IMR-90 (cell line): ENCODE measurements at regions not wholly inside any gene's neighbourhood (a gene's known extent, or its start where the extent isn't known, plus 50 kb on each side); places are given as distances from the start of the nearest gene placed in this dataset.

ENCODE experiments used
- ATAC-seq: fragments of 200-7000 bp; cut with Tn5 transposase; 2 replicates; pipeline ENCODE4 v1.9.1; 2020; ENCODE audit warnings: low read depth, mild to moderate bottlenecking, moderate library complexity
- BruUV-seq: library from RNA; stranded (reverse); fragments of 400-500 nt; replicated peaks from 2 replicates; lab custom pipeline; 2021; lab: Mats Ljungman, UMichigan
- CTCF ChIA-PET: fragments of 300-600 bp; formaldehyde crosslinking; extraction: SDS; loops from one replicate; lab custom pipeline; 2021; ENCODE audit warnings: antibody characterized with exemption; lab: Yijun Ruan, JAX
- POLR2A ChIA-PET: fragments of 300-600 bp; sonication (Branson Sonifier 250); formaldehyde crosslinking; loops from one replicate; lab custom pipeline; 2022; ENCODE audit warnings: antibody characterized with exemption; ENCODE audit not compliant: unreplicated experiment; lab: Charles Lee
- DNase-seq: peaks from one replicate; pipeline ENCODE4 v3.0.0; 2013
- H2AFZ ChIP-seq: replicated peaks from 2 replicates; pipeline ENCODE3; 2013; ENCODE audit warnings: low read length, mild to moderate bottlenecking; ENCODE audit not compliant: poor library complexity
- H2AK5ac ChIP-seq: 2 replicates; pipeline ENCODE4 v1.6.1; 2013; ENCODE audit warnings: low read depth, low read length, inconsistent platforms
- H2AK9ac ChIP-seq: replicated peaks from 2 replicates; pipeline ENCODE3; 2013; ENCODE audit warnings: mild to moderate bottlenecking, low read depth, low read length, moderate library complexity; ENCODE audit not compliant: poor library complexity
- H2BK120ac ChIP-seq: 2 replicates; pipeline ENCODE4 v1.6.1; 2013; ENCODE audit warnings: low read depth, low read length, inconsistent platforms
- H2BK15ac ChIP-seq: 3 replicates; pipeline ENCODE4 v1.6.1; 2013; ENCODE audit warnings: low read depth, low read length, inconsistent platforms
- H2BK20ac ChIP-seq: 2 replicates; pipeline ENCODE4 v1.6.1; 2013; ENCODE audit warnings: low read depth, mild to moderate bottlenecking, inconsistent platforms, low read length, moderate library complexity
- H2BK5ac ChIP-seq: 2 replicates; pipeline ENCODE4 v1.6.1; 2013; ENCODE audit warnings: mild to moderate bottlenecking, low read depth, low read length, inconsistent platforms; ENCODE audit not compliant: poor library complexity, severe bottlenecking
- H3K14ac ChIP-seq: replicated peaks from 2 replicates; pipeline ENCODE4 v1.6.1; 2013; ENCODE audit warnings: low read depth, low read length, inconsistent platforms
- H3K18ac ChIP-seq: 2 replicates; pipeline ENCODE4 v1.6.1; 2013; ENCODE audit warnings: low read depth, low read length, control low read depth
- H3K23ac ChIP-seq: 2 replicates; pipeline ENCODE4 v1.6.1; 2013; ENCODE audit warnings: low read depth, low read length, inconsistent platforms
- H3K27ac ChIP-seq: 2 replicates; pipeline ENCODE4 v1.5.1; 2013; ENCODE audit warnings: mild to moderate bottlenecking, control low read depth, low read length; ENCODE audit not compliant: insufficient read depth
- H3K27me3 ChIP-seq: 2 replicates; pipeline ENCODE4 v1.6.1; 2013; ENCODE audit warnings: low read length; ENCODE audit not compliant: control insufficient read depth, insufficient read depth
- H3K36me3 ChIP-seq: 2 replicates; pipeline ENCODE4 v1.6.1; 2013; ENCODE audit warnings: low read length, mixed read lengths; ENCODE audit not compliant: control insufficient read depth, insufficient read depth
- H3K4ac ChIP-seq: 2 replicates; pipeline ENCODE4 v1.6.1; 2013; ENCODE audit warnings: low read depth, low read length, inconsistent platforms
- H3K4me1 ChIP-seq: 2 replicates; pipeline ENCODE4 v1.6.1; 2013; ENCODE audit warnings: low read length, mixed read lengths; ENCODE audit not compliant: control insufficient read depth, insufficient read depth
- H3K4me2 ChIP-seq: 2 replicates; pipeline ENCODE4 v1.6.1; 2013; ENCODE audit warnings: low read depth, mild to moderate bottlenecking, control low read depth, low read length, moderate library complexity
- H3K4me3 ChIP-seq: 2 replicates; pipeline ENCODE4 v1.5.1; 2013; ENCODE audit warnings: low read depth, mild to moderate bottlenecking, control low read depth, low read length, moderate library complexity; ENCODE audit not compliant: insufficient read depth
- H3K56ac ChIP-seq: 2 replicates; pipeline ENCODE4 v1.6.1; 2013; ENCODE audit warnings: low read length, inconsistent platforms; ENCODE audit not compliant: insufficient read depth; ENCODE audit errors: extremely low read depth
- H3K79me1 ChIP-seq, 2 experiments: 2 replicates each; pipeline ENCODE4 v1.6.1; 2013; ENCODE audit warnings: low read length in 2 of 2, inconsistent platforms in 1 of 2, low read depth in 1 of 2
- H3K9ac ChIP-seq: 2 replicates; pipeline ENCODE4 v1.6.1; 2013; ENCODE audit warnings: low read depth, low read length, control low read depth
- H3K9me1 ChIP-seq: 2 replicates; pipeline ENCODE4 v1.6.1; 2013; ENCODE audit warnings: low read length, inconsistent platforms; ENCODE audit not compliant: insufficient read depth
- H3K9me3 ChIP-seq: 2 replicates; pipeline ENCODE4 v1.6.1; 2013; ENCODE audit warnings: low read length; ENCODE audit not compliant: control insufficient read depth, insufficient read depth
- H4K20me1 ChIP-seq: 2 replicates; pipeline ENCODE4 v1.6.1; 2013; ENCODE audit warnings: low read length, inconsistent platforms; ENCODE audit not compliant: insufficient read depth
- H4K5ac ChIP-seq: 2 replicates; pipeline ENCODE4 v1.6.1; 2013; ENCODE audit warnings: mild to moderate bottlenecking, low read depth, low read length, control low read depth
- H4K8ac ChIP-seq, 2 experiments: 2 replicates each; pipeline ENCODE4 v1.6.1; 2013; ENCODE audit warnings: low read depth in 2 of 2, low read length in 2 of 2, control low read depth in 1 of 2, inconsistent platforms in 1 of 2
- H4K91ac ChIP-seq: 2 replicates; pipeline ENCODE4 v1.6.1; 2013; ENCODE audit warnings: low read depth, low read length, inconsistent platforms; ENCODE audit not compliant: insufficient read depth
- MAFK ChIP-seq: IDR thresholded peaks from 2 replicates; pipeline ENCODE4 v1.6.1; 2012; ENCODE audit warnings: low read depth, low read length, improper control_type of control experiment
- dilution Hi-C: fragments of 300-500 bp; cut with HindIII; formaldehyde crosslinking; loops from one replicate; pipeline ENCODE4 v1.14.3; 2018; ENCODE audit warnings: low sequenced_read_pairs; ENCODE audit not compliant: unreplicated experiment
- in situ Hi-C: fragments of 300-500 bp; cut with MboI; formaldehyde crosslinking; loops from 3 replicates; pipeline ENCODE4 v1.14.3; 2019; ENCODE audit warnings: low sequenced_read_pairs, inconsistent platforms, mixed read lengths
- intact Hi-C: fragments of 100-400 bp; cut with micrococcal nuclease; formaldehyde crosslinking; loops from 2 replicates; pipeline ENCODE4 v1.10.0; 2022

DNA sequence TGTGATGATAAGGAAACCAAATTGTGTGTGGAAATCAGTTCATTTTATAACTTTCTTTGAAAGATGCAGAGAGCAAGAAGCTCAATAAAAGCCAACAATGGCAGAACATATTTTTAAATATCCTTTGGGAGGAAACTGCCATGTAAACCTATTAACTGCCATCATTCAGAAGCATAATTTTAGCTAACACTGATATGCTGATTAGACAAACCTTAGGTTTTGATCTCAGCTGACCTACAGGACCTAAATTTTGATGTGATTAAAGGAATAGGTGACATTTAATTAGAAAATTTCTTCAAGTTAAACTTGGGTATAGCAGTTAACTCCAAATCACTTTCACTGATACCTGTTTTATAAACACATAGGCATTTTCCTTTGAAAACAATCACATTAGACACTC lies 187.1 kb downstream of the TFAP2B start:
- H2BK5ac ChIP-seq: no peak overlapping the region
- no peak overlapping the region for H3K56ac ChIP-seq
- no peak overlapping the region for H3K18ac ChIP-seq
- H3K9me3 ChIP-seq: no peaks in the 10 kb centered on the region
- no peak overlapping the region for H2BK20ac ChIP-seq
- dilution Hi-C loops: no loop called here
- no peak overlapping the region for H2AK5ac ChIP-seq
- in situ Hi-C loops: no loop called here
- no peak overlapping the region for H2BK120ac ChIP-seq
- H2AFZ ChIP-seq: no peak overlapping the region
- TF ChIP-seq MAFK: no peak
- H2AK9ac ChIP-seq: no peak overlapping the region
- no TSS peak for BruUV-seq
- no peaks in the 10 kb centered on the region for H3K27me3 ChIP-seq
- H3K4ac ChIP-seq: no peak overlapping the region
- intact Hi-C loops: no loop called here
- no peaks in the 10 kb centered on the region for H3K36me3 ChIP-seq
- ChIA-PET CTCF (no interaction called here), POLR2A (no interaction called here)
- no peak overlapping the region for H3K4me3 ChIP-seq
- no peak overlapping the region for H4K8ac ChIP-seq
- H4K91ac ChIP-seq: no peak overlapping the region
- H2BK15ac ChIP-seq: no peak overlapping the region
- ATAC-seq (no peak), DNase-seq (no peak)
- no peak overlapping the region for H4K5ac ChIP-seq
- H3K23ac ChIP-seq: no peak overlapping the region
- no peak overlapping the region for H3K27ac ChIP-seq
- H3K9me1 ChIP-seq: no peaks in the 10 kb centered on the region
- no peak overlapping the region for H3K14ac ChIP-seq
- H3K9ac ChIP-seq: no peak overlapping the region
- H3K79me1 ChIP-seq: no peaks in the 10 kb centered on the region
- H3K4me2 ChIP-seq: no peak overlapping the region
- no peaks in the 10 kb centered on the region for H3K4me1 ChIP-seq
- no peaks in the 10 kb centered on the region for H4K20me1 ChIP-seq
